ENCODE measurements at regions not wholly inside any gene's neighbourhood (a gene's known extent, or its start where the extent isn't known, plus 50 kb on each side); places are given as distances from the start of the nearest gene placed in this dataset.

DNA sequence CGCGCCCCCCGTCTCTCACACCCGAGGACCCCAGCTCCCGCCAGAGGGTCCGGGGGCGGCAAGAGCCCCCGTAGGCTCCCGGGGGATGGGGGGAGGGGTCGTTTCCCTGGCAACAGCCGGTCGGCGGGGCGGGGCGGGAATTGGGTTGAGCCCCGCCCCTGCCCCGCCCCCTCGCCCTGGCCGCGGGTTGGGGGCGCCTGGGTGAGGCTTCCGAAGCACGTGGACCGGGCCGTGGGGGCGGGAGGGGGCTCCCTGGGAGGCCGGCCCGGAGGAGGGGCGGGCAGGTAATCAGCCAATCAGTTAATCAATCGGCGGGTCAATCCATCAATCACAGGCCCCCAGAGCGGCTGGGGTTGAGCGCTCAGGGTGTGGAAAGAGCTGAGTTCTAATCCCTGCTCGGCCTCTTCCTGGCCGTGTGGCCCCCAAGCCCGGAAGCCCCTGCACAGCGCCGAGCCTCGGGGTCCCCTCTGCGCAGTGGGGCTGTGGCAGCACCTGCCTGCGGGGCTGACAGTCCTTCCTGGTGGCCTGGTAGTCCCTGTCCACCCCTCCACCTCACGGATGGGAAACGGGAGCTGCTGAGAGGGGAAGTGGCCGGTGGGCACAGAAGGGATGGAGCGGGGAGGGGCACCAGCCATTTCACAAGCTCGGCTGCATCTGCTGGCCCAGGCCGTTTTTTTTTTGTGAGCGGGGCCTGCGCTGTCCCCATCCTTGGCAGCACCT lies 174.2 kb upstream of the IER5L start:
- TF ChIP-seq, protein P1, sequence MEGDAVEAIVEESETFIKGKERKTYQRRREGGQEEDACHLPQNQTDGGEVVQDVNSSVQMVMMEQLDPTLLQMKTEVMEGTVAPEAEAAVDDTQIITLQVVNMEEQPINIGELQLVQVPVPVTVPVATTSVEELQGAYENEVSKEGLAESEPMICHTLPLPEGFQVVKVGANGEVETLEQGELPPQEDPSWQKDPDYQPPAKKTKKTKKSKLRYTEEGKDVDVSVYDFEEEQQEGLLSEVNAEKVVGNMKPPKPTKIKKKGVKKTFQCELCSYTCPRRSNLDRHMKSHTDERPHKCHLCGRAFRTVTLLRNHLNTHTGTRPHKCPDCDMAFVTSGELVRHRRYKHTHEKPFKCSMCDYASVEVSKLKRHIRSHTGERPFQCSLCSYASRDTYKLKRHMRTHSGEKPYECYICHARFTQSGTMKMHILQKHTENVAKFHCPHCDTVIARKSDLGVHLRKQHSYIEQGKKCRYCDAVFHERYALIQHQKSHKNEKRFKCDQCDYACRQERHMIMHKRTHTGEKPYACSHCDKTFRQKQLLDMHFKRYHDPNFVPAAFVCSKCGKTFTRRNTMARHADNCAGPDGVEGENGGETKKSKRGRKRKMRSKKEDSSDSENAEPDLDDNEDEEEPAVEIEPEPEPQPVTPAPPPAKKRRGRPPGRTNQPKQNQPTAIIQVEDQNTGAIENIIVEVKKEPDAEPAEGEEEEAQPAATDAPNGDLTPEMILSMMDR (IDR thresholded peaks at IDR 0.05): no peak
- TF ChIP-seq POLR2A (IDR thresholded peaks at IDR 0.05): no peak
